ENCODE measurements at regions not wholly inside any gene's neighbourhood (a gene's known extent, or its start where the extent isn't known, plus 50 kb on each side); places are given as distances from the start of the nearest gene placed in this dataset.
"Not testable (repeated sequence)": the region's sequence is repeated elsewhere in the genome, so short reads cannot be mapped to it uniquely, and the experiment has no call there.

GRCh38 chr5:150960791-150961396 is 56.1 kb upstream of the ZNF300 start:
- peaks cover 0 to 57% of the 10 kb centered on the region in 2 donors for H3K9me3 ChIP-seq

GRCh38 chr5:150960323-150960722 is 55.5 kb upstream of the ZNF300 start:
- H3K27me3 ChIP-seq; H3K4me3 ChIP-seq; DNase-seq (ENCODE audit: low spot score); H3K36me3 ChIP-seq; H3K4me1 ChIP-seq; H3K27ac ChIP-seq: not testable (repeated sequence)
- H3K9me3 ChIP-seq, result peaks cover 0 to 63% of the 10 kb centered on the region in 2 donors

More at GRCh38 chr5:150960791-150961396, 56.1 kb upstream of the ZNF300 start:
- Histone ChIP-seq H3K36me3 (no peaks in the 10 kb centered on the region), H3K4me3 (no peak overlapping the region), H3K4me1 (no peaks in the 10 kb centered on the region), H3K27me3 (no peaks in the 10 kb centered on the region), H3K27ac (no peak overlapping the region)
- DNase-seq (ENCODE audit: low spot score), result no peak
- no peak for TF ChIP-seq CTCF (IDR thresholded peaks at IDR 0.05)
